NCI-H187 (cell line): ENCODE measurements at regions not wholly inside any gene's neighbourhood (a gene's known extent, or its start where the extent isn't known, plus 50 kb on each side); places are given as distances from the start of the nearest gene placed in this dataset.

Source experiments
- DNase-seq, 2 experiments: peaks; one replicate each; lab custom pipeline; 2025; lab: John Stamatoyannopoulos, UW

DNA sequence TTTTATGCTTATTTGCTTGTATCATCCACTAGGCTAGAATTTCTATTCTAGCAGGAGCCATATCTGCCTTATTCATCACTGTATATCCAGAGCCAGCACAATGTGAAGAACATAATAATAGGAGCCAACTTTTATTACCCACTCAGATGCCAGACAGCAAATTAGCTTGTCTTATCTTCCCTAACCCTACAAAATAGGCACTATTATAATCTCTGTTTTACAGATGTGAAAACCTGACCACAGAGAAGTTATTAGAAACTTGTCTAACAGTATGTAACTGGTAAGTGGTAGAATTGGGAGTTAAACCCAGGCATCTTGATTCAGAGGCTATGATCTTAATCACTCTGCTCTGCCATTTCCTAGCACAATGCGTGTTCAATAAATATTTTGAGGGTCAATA lies 579.5 kb downstream of the CAAP1 start:
- DNase-seq = no peak

- DNase-seq = no peak
Measured at GRCh38 chr9:26311463-26311995, 581.1 kb downstream of the CAAP1 start.

GRCh38 chr9:26310294-26310693 lies 582.3 kb downstream of the CAAP1 start:
- no peak for DNase-seq

- DNase-seq = no peak
Measured at GRCh38 chr9:26308328-26308727, 584.3 kb downstream of the CAAP1 start.

GRCh38 chr9:26301659-26302058 lies 590.9 kb downstream of the CAAP1 start:
- no peak for DNase-seq

- no peak for DNase-seq
Measured at GRCh38 chr9:26301046-26301445, 591.6 kb downstream of the CAAP1 start.

- DNase-seq = no peak
Measured at GRCh38 chr9:26296910-26297572, 595.6 kb downstream of the CAAP1 start.

- DNase-seq = no peak
Measured at GRCh38 chr9:26292943-26293342, 599.7 kb downstream of the CAAP1 start.

DNA sequence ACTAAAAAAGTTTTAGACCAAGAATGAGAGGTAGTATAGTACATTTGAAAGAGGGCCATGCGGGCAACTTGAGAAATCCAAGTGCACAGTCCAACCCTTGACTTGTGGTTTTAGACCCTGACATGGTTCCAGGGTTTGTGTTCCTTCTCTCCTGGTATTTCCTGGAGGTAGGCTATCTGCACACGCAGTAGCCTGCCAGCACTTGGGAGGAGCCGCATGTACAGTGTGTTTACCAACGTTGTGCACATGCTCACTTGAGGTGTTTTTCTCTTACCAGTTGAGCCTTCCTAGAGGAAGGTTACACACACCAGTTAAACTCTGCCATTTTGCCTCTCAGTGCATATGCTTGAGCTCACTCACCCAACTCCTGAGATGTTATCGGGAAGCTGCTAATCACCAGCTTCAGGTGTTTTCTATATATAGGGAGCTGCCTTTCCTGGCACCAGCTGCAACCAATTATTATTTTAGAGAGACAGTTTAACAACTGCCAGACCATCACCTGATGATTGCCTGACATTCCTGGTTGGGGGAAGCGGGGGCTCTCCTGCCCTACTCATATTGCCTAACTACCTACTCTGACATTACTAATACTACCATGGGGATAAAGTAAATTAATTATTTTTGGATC lies 593.4 kb upstream of the TUSC1 start:
- DNase-seq = no peak

DNA sequence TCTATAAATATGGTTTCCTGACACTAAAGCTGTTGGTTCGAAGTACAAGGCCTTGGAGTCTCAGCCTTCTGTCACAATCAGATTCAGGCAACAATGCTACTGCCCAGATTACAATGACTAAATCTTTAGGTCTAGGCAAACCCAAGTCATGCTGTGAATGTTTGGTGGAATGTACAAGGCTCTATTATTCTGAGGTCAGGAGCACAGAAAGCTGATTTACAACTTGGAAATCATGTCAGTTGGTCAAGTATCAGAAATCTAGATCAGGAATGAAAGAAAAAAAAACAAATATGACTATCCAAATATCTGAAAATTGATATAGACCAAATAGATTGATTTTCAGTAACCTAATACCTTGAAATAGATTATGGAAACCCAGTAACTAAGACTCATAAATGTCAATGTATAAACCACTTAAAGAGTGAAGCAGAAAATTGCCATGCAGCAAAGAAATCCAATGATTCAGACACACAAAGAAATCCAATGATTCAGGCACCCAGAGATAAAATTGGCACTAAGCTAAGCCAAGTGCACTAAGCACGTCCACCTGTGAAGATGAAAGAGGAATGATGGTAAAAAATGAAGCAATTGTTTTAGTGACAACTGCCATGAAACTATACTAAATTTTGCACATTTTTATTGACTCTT lies 588.0 kb upstream of the TUSC1 start:
- DNase-seq = no peak

- DNase-seq = no peak
Measured at GRCh38 chr9:26264709-26265601, 586.7 kb upstream of the TUSC1 start.

GRCh38 chr9:26263478-26263877 lies 585.2 kb upstream of the TUSC1 start:
- DNase-seq = no peak

DNA sequence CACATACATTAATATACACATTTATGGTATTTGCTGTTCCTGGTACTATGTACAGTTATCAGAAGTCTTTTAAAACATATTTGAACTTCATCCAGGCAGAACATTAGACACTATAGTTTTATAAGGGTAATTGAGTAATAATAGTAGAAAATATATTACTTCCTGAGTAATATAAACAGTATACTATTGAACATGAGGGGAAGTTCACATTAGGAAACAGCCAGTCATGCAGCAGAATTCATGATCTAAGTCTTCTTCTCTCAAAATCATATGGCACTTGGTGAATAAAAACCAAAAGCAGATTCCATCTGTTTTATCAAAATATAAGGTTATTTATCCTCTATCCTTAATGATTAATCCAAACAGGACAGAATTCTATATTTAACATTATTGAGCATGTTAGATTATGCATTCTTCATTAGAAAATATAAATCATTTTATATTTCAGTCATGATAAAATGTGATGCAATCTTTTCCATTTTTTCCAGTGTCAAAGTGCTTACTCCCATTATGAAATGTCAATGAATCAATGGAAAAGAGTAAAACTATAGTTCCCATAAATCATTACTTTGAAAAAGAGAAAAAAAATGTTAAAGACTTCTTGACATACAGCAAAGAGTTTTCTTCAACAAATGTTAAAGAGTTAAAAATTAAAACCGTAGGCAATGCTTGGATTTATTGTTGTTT lies 584.3 kb upstream of the TUSC1 start:
- DNase-seq = no peak

- no peak for DNase-seq
Measured at GRCh38 chr9:26261503-26262330, 583.5 kb upstream of the TUSC1 start.

DNA sequence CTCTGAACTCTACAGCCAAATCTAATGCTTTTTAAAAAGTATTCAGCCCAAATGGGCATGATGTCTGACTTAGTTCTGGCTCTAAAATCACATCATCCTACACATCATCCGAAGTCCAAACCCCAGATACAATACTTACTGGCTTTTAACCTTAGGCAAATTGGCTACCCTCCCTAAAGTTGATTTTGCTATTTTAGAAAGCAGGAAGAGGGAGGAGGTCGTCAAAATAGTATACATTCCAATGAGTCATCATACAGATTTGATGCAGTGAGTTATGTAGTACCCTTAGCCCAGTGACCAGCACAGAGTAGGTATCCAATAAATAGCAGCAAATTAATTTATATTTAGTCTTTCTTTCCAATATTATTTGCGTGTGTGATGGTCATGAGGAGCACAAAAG lies 582.0 kb upstream of the TUSC1 start:
- no peak for DNase-seq

DNA sequence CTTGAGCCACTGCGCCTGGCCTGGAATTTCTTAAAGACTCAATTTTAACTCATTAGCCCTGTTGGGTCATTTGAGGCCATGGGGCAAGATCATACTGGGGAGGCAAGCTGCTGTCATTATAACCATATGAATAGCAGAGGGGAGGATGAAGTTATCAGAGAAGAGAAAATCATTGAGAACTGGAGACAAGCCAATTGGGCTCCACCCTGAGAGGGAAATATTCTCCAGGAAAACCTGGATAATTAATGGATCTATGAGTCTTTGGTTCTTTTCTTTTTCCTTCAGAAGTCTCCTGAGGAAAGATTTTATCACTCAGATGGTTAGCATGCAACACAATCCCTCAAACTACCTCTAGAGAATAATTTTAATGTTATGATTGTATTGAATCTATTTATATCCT lies 569.6 kb upstream of the TUSC1 start:
- no peak for DNase-seq

DNA sequence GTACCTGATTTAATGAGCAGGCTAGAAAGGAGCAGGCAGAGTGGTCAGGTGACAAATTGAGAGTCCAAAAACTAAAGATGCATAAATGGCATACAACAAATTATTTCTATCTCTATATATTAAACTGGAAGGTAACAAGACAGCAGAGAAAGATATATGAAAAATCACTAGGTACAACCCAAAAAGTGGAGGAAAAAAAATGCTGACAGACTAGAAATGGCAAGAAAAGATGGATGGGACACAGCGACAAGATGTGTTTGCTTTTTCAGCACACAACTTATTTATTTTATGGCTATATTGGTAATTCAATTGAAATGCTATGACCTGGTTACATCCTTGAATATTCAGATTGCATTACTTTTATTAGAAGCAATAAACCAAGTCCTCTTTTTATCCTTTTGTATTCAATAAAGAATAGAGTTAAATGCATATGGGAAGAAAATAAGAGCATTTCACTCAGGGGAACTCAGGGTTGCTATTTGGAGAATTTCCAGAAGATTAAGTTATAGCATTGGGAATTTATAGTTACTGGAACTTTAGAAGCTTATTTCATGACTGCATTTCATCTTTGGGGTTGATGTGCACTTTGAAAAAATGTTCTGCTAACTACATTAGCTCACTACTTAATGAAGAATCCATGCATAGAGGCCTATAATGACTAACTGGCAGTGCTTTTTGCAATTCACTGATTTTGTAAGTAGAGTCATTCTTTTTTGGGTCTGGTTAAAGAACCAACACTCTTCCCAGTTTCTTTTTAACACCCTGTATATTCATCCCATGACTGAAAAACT lies 566.6 kb upstream of the TUSC1 start:
- DNase-seq = no peak

DNA sequence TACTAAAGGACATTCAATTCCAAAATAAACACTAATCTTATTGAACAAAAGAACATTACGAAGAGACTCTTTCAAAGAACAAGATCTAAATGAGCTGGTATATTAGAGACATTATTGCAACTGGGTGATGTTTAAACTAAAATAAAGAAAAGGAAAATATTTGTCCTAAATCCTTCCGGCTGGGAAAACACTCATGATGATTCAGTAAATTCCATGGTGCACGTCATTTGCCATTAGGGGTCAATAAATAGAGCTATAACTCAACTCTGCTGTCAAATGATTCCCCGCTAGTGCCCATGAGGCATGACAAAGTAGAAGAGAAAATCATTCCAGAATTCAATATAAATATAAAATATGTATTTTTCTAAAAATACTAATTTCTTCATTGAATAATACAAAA lies 565.5 kb upstream of the TUSC1 start:
- DNase-seq = no peak

- no peak for DNase-seq
Measured at GRCh38 chr9:26243029-26243697, 564.9 kb upstream of the TUSC1 start.
